T47D (cell line): ENCODE measurements at regions not wholly inside any gene's neighbourhood (a gene's known extent, or its start where the extent isn't known, plus 50 kb on each side); places are given as distances from the start of the nearest gene placed in this dataset.
"Not testable (repeated sequence)": the region's sequence is repeated elsewhere in the genome, so short reads cannot be mapped to it uniquely, and the experiment has no call there.

Experiments used
- DNase-seq, 2 experiments: peaks; one replicate each; pipeline versions ENCODE4 v3.0.0 to v3.0.0-alpha.2; 2011 to 2012; ENCODE audit warnings: low read depth in 1 of 2, low spot score in 1 of 2
- JUND ChIP-seq: IDR thresholded peaks from 2 replicates; pipeline ENCODE4 v1.6.1; 2012; ENCODE audit warnings: low read depth
- in situ Hi-C: cut with HindIII; loops from 2 replicates; pipeline ENCODE4 v1.10.0; 2016; ENCODE audit warnings: low sequenced_read_pairs, low pct_unique_long_range_greater_than_20kb

DNA sequence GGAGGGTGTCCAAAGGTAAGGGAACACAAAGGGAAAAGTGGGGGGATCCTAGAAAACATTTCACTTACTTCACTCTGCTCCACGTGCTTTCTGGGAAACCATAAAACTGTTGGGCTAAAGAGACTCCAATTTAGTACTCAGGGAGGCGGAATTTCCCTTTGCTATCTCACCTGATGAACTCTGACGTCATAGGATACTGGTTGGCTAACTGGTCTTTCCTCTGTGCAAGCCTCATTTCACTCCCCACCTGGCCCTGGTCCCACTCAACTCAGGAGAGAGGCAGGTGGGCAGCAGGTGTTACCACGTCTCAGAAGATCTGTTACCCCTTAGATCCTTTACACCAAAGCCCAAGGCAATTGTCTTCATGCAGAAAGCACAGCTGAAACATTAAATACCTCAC lies 51.8 kb upstream of the PMAIP1 start:
- DNase-seq, result no peak
- in situ Hi-C loops, result no loop called here
- no peak for TF ChIP-seq JUND

DNA sequence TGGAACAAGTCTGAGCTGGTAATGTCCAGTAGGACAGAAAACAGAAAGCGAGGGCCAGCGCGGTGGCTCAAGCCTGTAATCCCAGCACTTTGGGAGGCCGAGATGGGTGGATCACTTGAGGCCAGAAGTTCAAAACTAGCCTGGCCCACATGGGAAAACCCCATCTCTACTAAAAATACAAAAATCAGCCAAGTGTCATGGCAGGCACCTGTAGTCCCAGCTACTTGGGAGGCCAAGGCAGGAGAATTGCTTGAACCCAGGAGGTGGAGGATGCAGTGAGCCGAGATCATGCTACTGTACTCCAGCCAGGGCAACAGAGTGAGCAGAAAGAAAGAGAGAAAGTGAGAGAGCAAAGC lies 52.3 kb upstream of the PMAIP1 start:
- DNase-seq, in situ Hi-C loops: not testable (repeated sequence)

GRCh38 chr18:59846814-59847490 lies 52.8 kb upstream of the PMAIP1 start:
- TF ChIP-seq JUND, result no peak
- in situ Hi-C loops, result no loop called here
- DNase-seq, result no peak

GRCh38 chr18:59842947-59843346 lies 56.8 kb upstream of the PMAIP1 start:
- no peak for DNase-seq
- in situ Hi-C loops, result no loop called here
- no peak for TF ChIP-seq JUND

DNA sequence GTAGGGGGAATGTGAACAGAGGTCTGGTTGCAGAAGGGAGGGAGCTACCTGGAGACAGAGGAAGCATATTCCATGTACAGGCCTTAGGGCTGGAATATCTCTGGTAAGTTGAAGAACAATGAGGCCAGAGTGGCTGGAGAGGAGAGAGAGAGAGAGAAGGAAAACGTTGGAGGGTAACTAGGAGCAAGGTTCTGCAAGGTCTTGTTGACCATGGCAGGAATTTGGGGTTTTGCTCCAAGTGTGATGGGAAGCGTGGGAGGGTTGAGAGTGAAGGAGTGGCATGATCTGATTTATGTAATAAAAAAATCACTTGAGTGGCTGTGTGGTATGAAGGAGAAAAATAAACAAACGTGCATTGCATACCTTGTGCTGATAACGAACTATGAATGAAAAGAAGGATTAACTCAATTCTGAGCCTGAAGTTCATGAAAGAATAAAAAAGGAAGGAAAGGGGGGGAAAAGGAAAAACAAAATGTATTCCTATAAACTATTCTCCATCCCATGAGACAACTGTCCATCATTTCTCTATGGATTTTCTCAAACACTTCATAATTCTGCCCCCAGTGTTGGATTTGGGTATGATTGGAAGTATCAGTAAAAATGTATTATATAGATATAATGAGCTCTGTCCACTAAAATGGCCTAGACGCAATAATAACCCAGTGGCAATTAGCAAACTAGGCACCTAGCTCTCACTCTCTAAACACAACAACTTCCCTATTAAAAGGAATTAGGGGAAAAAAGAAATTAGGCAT lies 59.7 kb upstream of the PMAIP1 start:
- no peak for DNase-seq
- in situ Hi-C loops, result no loop called here
- no peak for TF ChIP-seq JUND

DNA sequence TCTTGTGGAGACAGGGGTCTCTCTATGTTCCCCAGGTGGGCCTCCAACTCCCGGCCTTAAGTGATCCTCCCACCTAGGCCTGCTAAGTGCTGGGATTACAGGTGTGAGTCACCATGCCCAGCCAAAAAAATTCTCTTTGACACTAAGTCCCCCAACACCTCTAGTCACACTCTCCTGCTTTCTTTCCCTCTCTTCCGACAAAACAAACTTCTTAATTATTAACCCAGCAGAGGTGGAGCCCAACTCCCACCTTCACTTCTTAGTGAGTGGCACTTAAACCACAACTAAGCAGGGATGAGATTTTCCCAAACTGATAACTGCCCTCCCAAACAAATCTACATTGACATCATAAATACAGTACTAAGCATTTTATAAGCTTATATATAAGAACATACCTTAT lies 60.5 kb upstream of the PMAIP1 start:
- in situ Hi-C loops, result no loop called here
- DNase-seq, result no peak
- TF ChIP-seq JUND, result no peak

- no peak for TF ChIP-seq JUND
- in situ Hi-C loops, result no loop called here
- peak; percentile 33 to 73 for DNase-seq
These were observed 62.2 kb upstream of the PMAIP1 start for GRCh38 chr18:59837586-59837985.

GRCh38 chr18:59835605-59836379 lies 64.0 kb upstream of the PMAIP1 start:
- in situ Hi-C loops, result no loop called here
- DNase-seq, result no peak
- no peak for TF ChIP-seq JUND

DNA sequence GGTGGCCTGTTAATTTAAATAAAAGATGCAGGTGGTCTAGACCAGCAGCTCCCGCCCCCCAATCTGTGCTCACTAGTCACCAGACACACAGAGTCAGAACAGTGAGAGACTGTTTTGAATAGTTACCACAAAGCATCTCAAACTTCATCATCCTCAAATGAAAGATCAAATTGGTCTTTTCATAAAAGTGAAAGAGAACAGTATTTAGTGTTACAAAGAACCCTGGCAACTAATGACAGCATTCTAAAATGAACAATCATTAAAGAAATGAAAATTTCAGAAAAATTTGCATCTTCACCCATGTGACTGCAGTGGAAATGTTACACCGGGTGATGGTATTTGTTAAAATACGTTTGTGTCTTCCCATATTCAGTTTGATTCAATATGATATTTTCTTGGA lies 65.5 kb upstream of the PMAIP1 start:
- in situ Hi-C loops, result no loop called here
- TF ChIP-seq JUND, result no peak
- DNase-seq, result no peak

GRCh38 chr18:59833785-59834184 lies 66.0 kb upstream of the PMAIP1 start:
- DNase-seq, result no peak
- in situ Hi-C loops, result no loop called here
- no peak for TF ChIP-seq JUND

DNA sequence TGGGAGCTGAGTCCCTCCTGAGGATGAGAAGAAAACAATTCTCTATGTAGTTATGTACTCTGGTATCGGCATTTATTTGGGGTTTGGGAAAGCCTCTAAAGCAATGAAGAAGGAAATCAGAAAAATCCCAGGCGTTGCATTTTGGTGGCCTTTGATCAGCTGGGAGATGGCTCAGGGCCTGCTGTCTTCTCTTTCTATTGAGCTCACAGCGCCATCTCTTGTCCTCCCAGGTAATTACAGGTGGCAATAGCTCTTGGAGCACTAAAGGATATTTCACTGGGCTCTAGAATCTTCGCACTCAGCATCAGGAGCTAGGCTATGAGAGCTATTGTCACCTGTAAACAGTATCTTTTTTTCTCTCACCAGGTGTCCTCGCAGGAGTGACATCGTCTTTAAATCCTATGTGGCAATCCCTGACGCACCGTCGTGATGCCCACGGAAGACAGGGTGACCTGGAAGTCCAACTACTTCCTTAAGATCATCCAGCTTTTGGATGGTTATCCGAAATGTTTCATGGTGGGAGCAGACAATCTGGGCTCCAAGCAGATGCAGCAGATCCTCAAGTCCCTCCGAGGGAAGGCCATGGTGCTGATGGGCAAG lies 76.1 kb upstream of the PMAIP1 start:
- TF ChIP-seq JUND, result no peak
- in situ Hi-C loops, result no loop called here
- DNase-seq, result peak; percentile 8 to 76

- no peak for TF ChIP-seq JUND
- in situ Hi-C loops, result no loop called here
- DNase-seq, result no peak
These were observed 76.9 kb upstream of the PMAIP1 start for GRCh38 chr18:59822612-59823550.
